ENCODE measurements at regions not wholly inside any gene's neighbourhood (a gene's known extent, or its start where the extent isn't known, plus 50 kb on each side); places are given as distances from the start of the nearest gene placed in this dataset.

DNA sequence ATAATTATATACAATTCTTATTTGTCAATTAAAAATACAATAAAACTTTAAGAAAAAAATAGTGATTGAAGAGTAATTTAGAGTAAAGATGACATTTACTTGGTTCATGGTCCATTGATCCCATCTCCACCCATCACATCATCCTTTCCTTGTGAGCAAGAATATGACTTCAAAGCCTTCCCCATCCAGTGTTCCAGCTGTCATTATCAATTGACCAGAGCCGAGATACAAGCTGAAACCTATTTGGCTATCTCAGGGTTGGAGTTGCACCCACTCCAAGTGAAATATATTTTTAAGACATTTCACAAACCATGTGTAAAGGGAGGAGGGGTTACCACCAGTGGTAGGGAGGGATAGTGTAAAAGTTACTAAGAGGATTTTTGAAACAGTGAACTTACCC, 428.9 kb upstream of the C1orf87 start:
- TF ChIP-seq, protein P1, sequence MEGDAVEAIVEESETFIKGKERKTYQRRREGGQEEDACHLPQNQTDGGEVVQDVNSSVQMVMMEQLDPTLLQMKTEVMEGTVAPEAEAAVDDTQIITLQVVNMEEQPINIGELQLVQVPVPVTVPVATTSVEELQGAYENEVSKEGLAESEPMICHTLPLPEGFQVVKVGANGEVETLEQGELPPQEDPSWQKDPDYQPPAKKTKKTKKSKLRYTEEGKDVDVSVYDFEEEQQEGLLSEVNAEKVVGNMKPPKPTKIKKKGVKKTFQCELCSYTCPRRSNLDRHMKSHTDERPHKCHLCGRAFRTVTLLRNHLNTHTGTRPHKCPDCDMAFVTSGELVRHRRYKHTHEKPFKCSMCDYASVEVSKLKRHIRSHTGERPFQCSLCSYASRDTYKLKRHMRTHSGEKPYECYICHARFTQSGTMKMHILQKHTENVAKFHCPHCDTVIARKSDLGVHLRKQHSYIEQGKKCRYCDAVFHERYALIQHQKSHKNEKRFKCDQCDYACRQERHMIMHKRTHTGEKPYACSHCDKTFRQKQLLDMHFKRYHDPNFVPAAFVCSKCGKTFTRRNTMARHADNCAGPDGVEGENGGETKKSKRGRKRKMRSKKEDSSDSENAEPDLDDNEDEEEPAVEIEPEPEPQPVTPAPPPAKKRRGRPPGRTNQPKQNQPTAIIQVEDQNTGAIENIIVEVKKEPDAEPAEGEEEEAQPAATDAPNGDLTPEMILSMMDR (IDR thresholded peaks at IDR 0.05), result no peak
- TF ChIP-seq POLR2AphosphoS5 (IDR thresholded peaks at IDR 0.05), result no peak
- no peak for TF ChIP-seq EP300 (IDR thresholded peaks at IDR 0.05)
